K562 (cell line): ENCODE measurements at regions not wholly inside any gene's neighbourhood (a gene's known extent, or its start where the extent isn't known, plus 50 kb on each side); places are given as distances from the start of the nearest gene placed in this dataset.

Experiments
- CSDE1 ChIP-seq, 2 experiments: fragments of 450-650 bp; IDR thresholded peaks; 2 replicates each; pipeline ENCODE4 v1.6.1; 2016; ENCODE audit warnings: mild to moderate bottlenecking in 1 of 2
- DPF2 ChIP-seq: fragments of 450-650 bp; IDR thresholded peaks from 2 replicates; pipeline ENCODE4 v1.6.1; 2016
- HIVEP1 ChIP-seq: fragments of 250-450 bp; sonication (Bioruptor Pico); IDR thresholded peaks from 2 replicates; pipeline ENCODE4 v1.4.0; 2020; ENCODE audit warnings: mild to moderate bottlenecking
- KHSRP ChIP-seq: fragments of 450-650 bp; IDR thresholded peaks from 2 replicates; pipeline ENCODE4 v1.6.1; 2017
- MAZ ChIP-seq, 2 experiments: fragments of 450-650 bp in 1 of 2; sonication (generic) in 1 of 2; formaldehyde crosslinking; IDR thresholded peaks in 1 of 2; conservative IDR thresholded peaks in 1 of 2; 2 replicates each; pipeline versions ENCODE4 v1.4.0 to v1.5.0; 2020; ENCODE audit warnings: mild to moderate bottlenecking in 1 of 2, missing genetic modification reagents in 1 of 2
- SNAPC5 ChIP-seq: fragments of 250-450 bp; sonication (Bioruptor Pico); IDR thresholded peaks from 2 replicates; pipeline ENCODE4 v1.8.0; 2021; ENCODE audit warnings: moderate library complexity, mild to moderate bottlenecking, inconsistent platforms
- SP1 ChIP-seq: sonication (generic); formaldehyde crosslinking; IDR thresholded peaks from 2 replicates; pipeline ENCODE4 v1.8.1; 2022; ENCODE audit warnings: mild to moderate bottlenecking, missing genetic modification reagents
- TEAD2 ChIP-seq: fragments of 450-650 bp; IDR thresholded peaks from 2 replicates; pipeline ENCODE4 v1.6.1; 2016; ENCODE audit warnings: missing genetic modification characterization, control low read depth, missing compliant biosample characterization
- ZHX1 ChIP-seq: fragments of 150-350 bp; conservative IDR thresholded peaks from 2 replicates; pipeline ENCODE4 v1.6.1; 2014; ENCODE audit warnings: low read length
- TF ChIP-seq, protein P1 (sequence below): sonication (generic); formaldehyde crosslinking; IDR thresholded peaks from 2 replicates; pipeline ENCODE4 v1.8.1; 2023; ENCODE audit warnings: mild to moderate bottlenecking, missing genetic modification reagents, moderate library complexity
- TF ChIP-seq, protein P2 (sequence below): IDR thresholded peaks from 2 replicates; pipeline ENCODE4 v1.6.1; 2011; ENCODE audit not compliant: insufficient read length; ENCODE audit errors: extremely low read depth
- TF ChIP-seq, protein P3 (sequence below): fragments of 450-650 bp; IDR thresholded peaks from 2 replicates; pipeline ENCODE4 v1.6.1; 2016; ENCODE audit warnings: missing biosample characterization, missing genetic modification characterization

GRCh38 chr7:25407053-25407452 is 178.8 kb upstream of the NPVF start (continued):
- TF ChIP-seq ZHX1 (no peak), TEAD2 (no peak), KHSRP (no peak), DPF2 (no peak), SP1 (CRISPR knock-in tag) (no peak), MAZ (CRISPR knock-in tag; conservative IDR thresholded peaks at IDR 0.05 in 1 of 2, IDR thresholded peaks at IDR 0.05 in 1 of 2) (no peak), CSDE1 (IDR thresholded peaks at IDR 0.05) (no peak), SNAPC5 (CRISPR knock-in tag) (no peak), HIVEP1 (CRISPR knock-in tag) (no peak)
- TF ChIP-seq, protein P1, sequence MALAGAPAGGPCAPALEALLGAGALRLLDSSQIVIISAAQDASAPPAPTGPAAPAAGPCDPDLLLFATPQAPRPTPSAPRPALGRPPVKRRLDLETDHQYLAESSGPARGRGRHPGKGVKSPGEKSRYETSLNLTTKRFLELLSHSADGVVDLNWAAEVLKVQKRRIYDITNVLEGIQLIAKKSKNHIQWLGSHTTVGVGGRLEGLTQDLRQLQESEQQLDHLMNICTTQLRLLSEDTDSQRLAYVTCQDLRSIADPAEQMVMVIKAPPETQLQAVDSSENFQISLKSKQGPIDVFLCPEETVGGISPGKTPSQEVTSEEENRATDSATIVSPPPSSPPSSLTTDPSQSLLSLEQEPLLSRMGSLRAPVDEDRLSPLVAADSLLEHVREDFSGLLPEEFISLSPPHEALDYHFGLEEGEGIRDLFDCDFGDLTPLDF (CRISPR knock-in tag): no peak
- TF ChIP-seq, protein P2, sequence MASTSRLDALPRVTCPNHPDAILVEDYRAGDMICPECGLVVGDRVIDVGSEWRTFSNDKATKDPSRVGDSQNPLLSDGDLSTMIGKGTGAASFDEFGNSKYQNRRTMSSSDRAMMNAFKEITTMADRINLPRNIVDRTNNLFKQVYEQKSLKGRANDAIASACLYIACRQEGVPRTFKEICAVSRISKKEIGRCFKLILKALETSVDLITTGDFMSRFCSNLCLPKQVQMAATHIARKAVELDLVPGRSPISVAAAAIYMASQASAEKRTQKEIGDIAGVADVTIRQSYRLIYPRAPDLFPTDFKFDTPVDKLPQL: no peak
- TF ChIP-seq, protein P3, sequence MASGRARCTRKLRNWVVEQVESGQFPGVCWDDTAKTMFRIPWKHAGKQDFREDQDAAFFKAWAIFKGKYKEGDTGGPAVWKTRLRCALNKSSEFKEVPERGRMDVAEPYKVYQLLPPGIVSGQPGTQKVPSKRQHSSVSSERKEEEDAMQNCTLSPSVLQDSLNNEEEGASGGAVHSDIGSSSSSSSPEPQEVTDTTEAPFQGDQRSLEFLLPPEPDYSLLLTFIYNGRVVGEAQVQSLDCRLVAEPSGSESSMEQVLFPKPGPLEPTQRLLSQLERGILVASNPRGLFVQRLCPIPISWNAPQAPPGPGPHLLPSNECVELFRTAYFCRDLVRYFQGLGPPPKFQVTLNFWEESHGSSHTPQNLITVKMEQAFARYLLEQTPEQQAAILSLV (tag): no peak
